GM12892 (cell line): ENCODE measurements at regions not wholly inside any gene's neighbourhood (a gene's known extent, or its start where the extent isn't known, plus 50 kb on each side); places are given as distances from the start of the nearest gene placed in this dataset.

ENCODE experiments used
- POLR2A ChIP-seq: IDR thresholded peaks from 2 replicates; pipeline ENCODE4 v1.6.1; 2011; ENCODE audit warnings: low read depth, low read length, control low read depth
- POLR2AphosphoS5 ChIP-seq: IDR thresholded peaks from 2 replicates; pipeline ENCODE4 v1.6.1; 2011; ENCODE audit warnings: low read depth, low read length, control low read depth
- TAF1 ChIP-seq: IDR thresholded peaks from 2 replicates; pipeline ENCODE4 v1.6.1; 2011; ENCODE audit warnings: low read depth, mild to moderate bottlenecking, control low read depth, low read length, borderline replicate concordance

GRCh38 chr10:57822965-57823364 is 444.7 kb downstream of the IPMK start:
- TF ChIP-seq POLR2AphosphoS5: no peak
- no peak for TF ChIP-seq POLR2A
- no peak for TF ChIP-seq TAF1
